Adipocyte (in vitro differentiated cells): ENCODE measurements at regions not wholly inside any gene's neighbourhood (a gene's known extent, or its start where the extent isn't known, plus 50 kb on each side); places are given as distances from the start of the nearest gene placed in this dataset.
A peak's percentile ranks its signal among the peaks of the same experiment; 100 is the strongest.

Source experiments
- DNase-seq: peaks from one replicate; pipeline ENCODE4 v3.0.0-alpha.2; 2015; ENCODE audit warnings: low read depth
- H3K27me3 ChIP-seq: replicated peaks from 2 replicates; pipeline ENCODE4 v1.7.0; 2013; ENCODE audit warnings: mild to moderate bottlenecking, low read length, moderate library complexity; ENCODE audit not compliant: control insufficient read depth, insufficient read depth
- H3K36me3 ChIP-seq: 2 replicates; pipeline ENCODE4 v1.7.0; 2013; ENCODE audit warnings: low read length, mild to moderate bottlenecking, moderate library complexity; ENCODE audit not compliant: control insufficient read depth, insufficient read depth, severe bottlenecking
- H3K4me1 ChIP-seq: 2 replicates; pipeline ENCODE4 v1.7.0; 2013; ENCODE audit warnings: mild to moderate bottlenecking, low read length, moderate library complexity; ENCODE audit not compliant: control insufficient read depth, insufficient read depth
- H3K4me3 ChIP-seq: 2 replicates; pipeline ENCODE4 v1.7.0; 2013; ENCODE audit warnings: mild to moderate bottlenecking, low read length, moderate library complexity
- H3K9ac ChIP-seq: 2 replicates; pipeline ENCODE4 v1.7.0; 2013; ENCODE audit warnings: mild to moderate bottlenecking, low read length, moderate library complexity
- H3K9me3 ChIP-seq: 2 replicates; pipeline ENCODE4 v1.7.0; 2013; ENCODE audit warnings: mild to moderate bottlenecking, low read length, moderate library complexity; ENCODE audit not compliant: control insufficient read depth

DNA sequence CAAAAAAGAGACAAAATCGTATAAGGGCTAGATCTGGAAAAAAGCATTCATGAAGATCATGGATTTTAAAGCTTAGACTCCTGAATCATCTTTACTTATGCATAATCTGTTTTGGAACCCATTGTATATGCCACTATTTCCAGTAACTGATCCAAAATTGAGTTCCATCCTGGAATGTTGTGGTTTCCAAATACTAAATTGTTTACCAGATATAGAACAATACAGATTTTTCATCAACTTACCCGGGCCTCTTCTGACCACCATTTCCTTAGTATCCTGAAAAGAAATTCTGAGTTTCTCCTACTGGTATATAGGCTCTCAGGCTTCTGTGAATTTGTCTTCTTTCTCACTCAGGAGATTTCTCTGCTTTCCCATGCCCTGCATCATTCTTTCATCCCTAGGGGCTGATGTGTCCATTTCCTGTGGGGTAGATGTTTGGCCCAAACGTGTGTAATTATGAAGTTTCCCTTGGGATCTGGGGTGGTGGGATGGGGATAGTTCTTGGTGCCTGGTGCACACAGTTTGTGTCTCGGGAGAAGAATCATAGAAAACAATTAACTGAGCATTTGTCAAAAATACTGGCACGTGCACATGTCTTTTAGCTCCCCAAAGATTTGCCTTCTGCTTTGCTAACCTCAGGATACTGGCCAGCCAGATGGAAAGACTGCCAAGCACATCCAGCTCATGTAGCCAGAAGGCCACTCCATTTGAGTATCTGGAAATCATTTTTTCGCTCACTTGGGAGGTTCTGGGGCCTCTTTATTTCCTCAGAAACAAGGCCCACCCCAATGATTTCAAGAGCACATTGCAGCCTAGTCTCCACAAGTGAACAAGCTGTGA lies 127.8 kb downstream of the NTMT2 start:
- Histone ChIP-seq H3K4me1 (peaks cover 25% of the 10 kb centered on the region), H3K36me3 (no peaks in the 10 kb centered on the region), H3K9me3 (no peaks in the 10 kb centered on the region), H3K4me3 (peak overlapping the region; percentile 57), H3K27me3 (no peaks in the 10 kb centered on the region), H3K9ac (peak overlapping the region; percentile 69)
- DNase-seq, result no peak

DNA sequence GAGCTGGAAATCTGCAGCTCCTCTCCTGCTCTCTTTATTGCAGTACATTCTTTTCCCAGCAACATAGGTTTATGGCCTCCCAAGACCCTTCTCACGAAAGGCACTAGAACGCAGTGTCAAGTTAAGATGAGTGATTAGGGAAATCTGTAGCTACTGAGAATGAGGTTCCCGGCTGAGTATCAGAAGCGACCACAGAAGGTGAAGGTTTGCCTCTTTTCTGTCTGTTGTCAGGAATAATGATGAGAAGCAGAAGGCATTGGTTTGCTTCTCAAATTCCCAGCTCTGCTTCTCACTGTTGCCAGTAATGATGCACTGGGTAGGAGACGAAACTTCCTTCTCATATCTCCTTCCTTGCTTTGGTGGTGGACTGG lies 128.4 kb downstream of the NTMT2 start:
- no peak for DNase-seq
- H3K9ac ChIP-seq, result peak overlapping the region; percentile 69
- H3K4me3 ChIP-seq, result peak overlapping the region; percentile 57
- no peaks in the 10 kb centered on the region for H3K27me3 ChIP-seq
- no peaks in the 10 kb centered on the region for H3K36me3 ChIP-seq
- no peaks in the 10 kb centered on the region for H3K9me3 ChIP-seq
- peaks cover 25% of the 10 kb centered on the region for H3K4me1 ChIP-seq

- H3K9ac ChIP-seq, result no peak overlapping the region
- H3K36me3 ChIP-seq, result no peaks in the 10 kb centered on the region
- H3K4me1 ChIP-seq, result peaks cover 19% of the 10 kb centered on the region
- no peak overlapping the region for H3K4me3 ChIP-seq
- H3K9me3 ChIP-seq, result no peaks in the 10 kb centered on the region
- DNase-seq, result no peak
- no peaks in the 10 kb centered on the region for H3K27me3 ChIP-seq
These were observed 132.2 kb downstream of the NTMT2 start for GRCh38 chr1:170277985-170278384.

DNA sequence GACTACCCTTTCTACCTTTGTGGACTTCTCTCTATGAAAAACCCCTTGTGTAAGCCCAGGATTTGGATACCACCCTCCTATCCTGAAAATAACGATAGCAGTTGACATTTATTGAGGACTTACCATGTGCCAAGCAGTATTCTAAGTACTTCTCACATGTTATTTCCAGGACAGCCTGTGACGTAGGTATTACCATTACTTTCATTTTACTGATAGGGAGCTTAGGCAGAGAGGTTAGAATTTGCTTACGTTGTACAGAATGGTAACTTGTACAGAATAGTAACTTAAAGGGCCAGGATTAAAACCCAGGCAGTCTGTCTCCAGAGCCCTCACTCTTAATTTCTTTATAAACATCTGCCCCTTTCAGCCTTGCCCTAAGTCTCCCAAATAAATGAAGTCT lies 138.3 kb downstream of the NTMT2 start:
- H3K27me3 ChIP-seq, result no peaks in the 10 kb centered on the region
- peaks cover 10% of the 10 kb centered on the region for H3K4me1 ChIP-seq
- no peaks in the 10 kb centered on the region for H3K9me3 ChIP-seq
- H3K36me3 ChIP-seq, result no peaks in the 10 kb centered on the region
- no peak overlapping the region for H3K9ac ChIP-seq
- H3K4me3 ChIP-seq, result no peak overlapping the region
- no peak for DNase-seq

GRCh38 chr1:170284512-170284911 lies 138.8 kb downstream of the NTMT2 start:
- no peaks in the 10 kb centered on the region for H3K27me3 ChIP-seq
- H3K9ac ChIP-seq, result no peak overlapping the region
- no peak overlapping the region for H3K4me3 ChIP-seq
- no peak for DNase-seq
- no peaks in the 10 kb centered on the region for H3K36me3 ChIP-seq
- H3K9me3 ChIP-seq, result no peaks in the 10 kb centered on the region
- peaks cover 10% of the 10 kb centered on the region for H3K4me1 ChIP-seq

DNA sequence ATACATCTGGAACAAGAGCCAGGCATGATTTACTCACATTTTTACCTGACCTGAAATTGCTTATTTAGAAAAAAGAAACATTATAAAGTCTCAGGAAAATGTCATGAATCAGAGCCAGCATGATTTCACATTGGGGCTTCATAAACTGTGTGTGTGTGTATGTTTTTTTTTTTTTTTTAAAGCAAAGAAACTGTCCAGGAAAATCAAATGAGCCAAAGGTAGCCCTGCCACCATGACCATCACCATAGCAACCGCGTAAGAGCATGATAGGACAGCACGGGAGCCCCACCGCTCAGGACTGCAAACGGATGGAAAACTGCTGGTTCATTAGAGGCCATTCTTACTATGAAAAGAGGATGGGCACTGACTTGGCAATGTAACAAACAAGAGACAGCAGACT lies 139.2 kb downstream of the NTMT2 start:
- no peak overlapping the region for H3K9ac ChIP-seq
- H3K27me3 ChIP-seq, result no peaks in the 10 kb centered on the region
- H3K4me1 ChIP-seq, result peaks cover 11% of the 10 kb centered on the region
- no peaks in the 10 kb centered on the region for H3K9me3 ChIP-seq
- no peak for DNase-seq
- no peak overlapping the region for H3K4me3 ChIP-seq
- no peaks in the 10 kb centered on the region for H3K36me3 ChIP-seq

GRCh38 chr1:170288155-170288554 lies 142.4 kb downstream of the NTMT2 start:
- no peak for DNase-seq
- H3K27me3 ChIP-seq, result no peaks in the 10 kb centered on the region

GRCh38 chr1:170290276-170290675 lies 144.5 kb downstream of the NTMT2 start:
- no peaks in the 10 kb centered on the region for H3K36me3 ChIP-seq
- H3K9me3 ChIP-seq, result no peaks in the 10 kb centered on the region
- H3K27me3 ChIP-seq, result no peaks in the 10 kb centered on the region
- no peak overlapping the region for H3K9ac ChIP-seq
- H3K4me3 ChIP-seq, result no peak overlapping the region
- H3K4me1 ChIP-seq, result peaks cover 28% of the 10 kb centered on the region
- no peak for DNase-seq

More at GRCh38 chr1:170288155-170288554, 142.4 kb downstream of the NTMT2 start:
- no peak overlapping the region for H3K4me3 ChIP-seq
- H3K9ac ChIP-seq, result no peak overlapping the region
- no peaks in the 10 kb centered on the region for H3K36me3 ChIP-seq
- no peaks in the 10 kb centered on the region for H3K9me3 ChIP-seq
- peaks cover 20% of the 10 kb centered on the region for H3K4me1 ChIP-seq

- Histone ChIP-seq H3K9ac (no peak overlapping the region), H3K4me3 (no peak overlapping the region), H3K4me1 (peaks cover 28% of the 10 kb centered on the region), H3K27me3 (no peaks in the 10 kb centered on the region), H3K9me3 (no peaks in the 10 kb centered on the region), H3K36me3 (no peaks in the 10 kb centered on the region)
- peak; percentile 65 for DNase-seq
These were observed 145.2 kb downstream of the NTMT2 start for GRCh38 chr1:170290991-170291390.

DNA sequence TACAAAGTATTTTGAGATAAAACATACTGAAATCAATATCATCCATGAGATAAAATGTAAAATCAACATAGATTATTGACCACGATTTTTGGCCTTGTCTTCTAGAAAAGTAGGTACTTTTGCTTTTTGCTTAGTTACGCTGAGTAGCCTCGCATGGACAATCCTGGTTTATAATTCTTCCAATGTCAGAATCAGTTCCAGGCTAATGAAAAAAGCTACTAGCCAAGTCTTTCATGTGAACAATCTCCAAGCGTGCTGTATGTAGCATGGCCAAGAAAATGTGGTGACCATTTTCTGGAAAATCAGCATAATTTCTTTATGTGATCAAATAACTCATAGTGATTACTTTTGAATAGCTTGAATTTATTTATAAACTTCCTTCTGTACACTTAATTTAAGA lies 145.8 kb downstream of the NTMT2 start:
- Histone ChIP-seq H3K4me3 (no peak overlapping the region), H3K4me1 (peaks cover 28% of the 10 kb centered on the region), H3K9me3 (no peaks in the 10 kb centered on the region)

DNA sequence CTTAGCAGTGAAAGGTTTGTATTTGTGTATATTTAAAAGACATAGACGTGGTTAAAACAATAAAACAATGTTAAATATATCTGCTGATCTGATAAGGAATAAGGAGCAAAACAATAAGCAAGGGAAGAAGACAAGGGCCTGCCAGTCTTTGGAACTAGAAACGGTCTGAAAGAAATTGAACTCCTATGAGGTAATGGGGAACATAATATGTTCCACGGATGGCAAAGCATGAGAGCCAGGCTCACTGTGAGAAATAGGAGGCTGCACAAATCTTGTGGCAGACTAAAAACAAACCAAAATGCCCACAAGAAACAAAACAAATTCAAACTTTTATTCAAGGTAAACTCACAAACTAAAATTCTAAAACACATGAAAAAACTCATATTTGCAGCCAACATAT lies 150.5 kb downstream of the NTMT2 start:
- H3K36me3 ChIP-seq, result no peaks in the 10 kb centered on the region
- no peak overlapping the region for H3K9ac ChIP-seq
- DNase-seq, result no peak
- H3K27me3 ChIP-seq, result no peaks in the 10 kb centered on the region
- H3K4me3 ChIP-seq, result no peak overlapping the region
- H3K4me1 ChIP-seq, result peaks cover 8% of the 10 kb centered on the region
- H3K9me3 ChIP-seq, result peaks cover 5% of the 10 kb centered on the region

More for the DNA sequence above, 145.8 kb downstream of the NTMT2 start:
- no peaks in the 10 kb centered on the region for H3K36me3 ChIP-seq
- no peaks in the 10 kb centered on the region for H3K27me3 ChIP-seq
- no peak overlapping the region for H3K9ac ChIP-seq
- no peak for DNase-seq

DNA sequence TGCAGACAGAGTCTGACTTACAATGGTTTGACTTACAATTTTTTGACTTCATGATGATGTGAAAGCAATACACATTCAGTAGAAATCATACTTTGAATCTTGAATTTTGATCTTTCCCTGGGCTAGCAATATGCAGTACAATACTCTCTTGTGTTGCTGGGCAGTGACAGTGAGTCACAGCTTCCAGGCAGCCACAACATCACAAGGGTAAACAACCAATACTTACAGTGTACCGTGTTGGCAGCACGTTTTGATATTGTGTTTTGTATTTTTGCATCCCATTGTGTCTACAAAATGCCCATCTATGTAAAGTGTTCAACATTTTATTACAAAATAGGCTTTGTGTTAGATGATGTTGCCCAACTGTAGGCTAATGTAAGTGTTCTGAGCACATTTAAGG lies 150.9 kb downstream of the NTMT2 start:
- Histone ChIP-seq H3K36me3 (no peaks in the 10 kb centered on the region), H3K9ac (no peak overlapping the region), H3K27me3 (no peaks in the 10 kb centered on the region), H3K4me3 (no peak overlapping the region), H3K9me3 (peaks cover 5% of the 10 kb centered on the region), H3K4me1 (peaks cover 8% of the 10 kb centered on the region)
- no peak for DNase-seq
